ENCODE measurements at regions not wholly inside any gene's neighbourhood (a gene's known extent, or its start where the extent isn't known, plus 50 kb on each side); places are given as distances from the start of the nearest gene placed in this dataset.
"Not testable (repeated sequence)": the region's sequence is repeated elsewhere in the genome, so short reads cannot be mapped to it uniquely, and the experiment has no call there.

DNA sequence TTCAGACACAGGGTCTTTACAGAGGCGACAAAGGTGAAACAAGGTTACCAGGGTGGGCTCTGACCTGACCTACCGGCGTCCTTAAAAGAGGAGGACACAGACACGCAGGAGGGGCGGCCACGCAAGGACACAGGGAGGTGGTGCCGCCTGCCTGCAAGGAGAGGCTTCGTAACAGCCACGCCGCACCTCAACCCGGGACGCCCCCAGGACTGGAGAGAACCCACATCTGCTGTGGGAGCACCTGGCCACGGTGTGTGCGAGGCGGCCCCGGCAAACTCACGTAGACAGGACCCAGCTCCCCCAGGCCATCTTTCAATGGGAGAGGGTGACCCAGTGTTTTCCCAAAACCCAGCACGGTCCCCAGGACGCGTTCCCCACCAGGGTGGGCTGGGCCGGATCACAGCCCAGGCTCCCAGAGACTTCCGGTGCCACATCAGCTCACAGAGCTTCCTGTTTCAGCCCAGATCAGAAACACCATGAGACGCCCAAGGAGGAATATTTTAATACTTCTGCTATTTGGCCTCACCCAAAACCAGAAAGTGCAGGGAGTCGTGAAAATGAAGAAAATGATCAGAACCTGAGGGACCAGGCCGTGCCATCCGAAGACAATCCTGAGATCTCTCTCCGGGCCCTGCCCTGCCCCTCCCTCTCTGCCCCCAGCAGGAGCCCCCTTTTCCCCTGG lies 5417.4 kb upstream of the TPTE start:
- not testable (repeated sequence) for DNase-seq (ENCODE audit: low read depth in 3 of 3)

DNA sequence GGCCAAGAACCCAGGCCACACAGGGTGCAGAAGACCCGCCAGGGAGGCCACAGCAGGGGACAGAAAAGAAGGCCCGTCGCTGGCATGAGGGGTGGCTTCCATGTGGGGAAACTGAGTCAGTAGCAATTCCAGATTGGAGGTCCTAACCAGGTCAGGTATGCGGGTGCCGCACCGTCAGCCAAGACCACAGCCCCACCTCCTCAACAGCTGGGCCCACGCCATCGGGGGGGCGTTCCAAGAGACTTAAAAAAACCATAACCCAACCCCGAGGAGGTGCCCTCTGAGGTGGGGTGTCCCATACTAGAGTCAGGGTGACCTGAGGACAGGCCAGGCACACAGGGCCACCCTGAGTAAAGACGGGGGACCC lies 5416.8 kb upstream of the TPTE start:
- DNase-seq (ENCODE audit: low read depth in 3 of 3) = not testable (repeated sequence)

DNA sequence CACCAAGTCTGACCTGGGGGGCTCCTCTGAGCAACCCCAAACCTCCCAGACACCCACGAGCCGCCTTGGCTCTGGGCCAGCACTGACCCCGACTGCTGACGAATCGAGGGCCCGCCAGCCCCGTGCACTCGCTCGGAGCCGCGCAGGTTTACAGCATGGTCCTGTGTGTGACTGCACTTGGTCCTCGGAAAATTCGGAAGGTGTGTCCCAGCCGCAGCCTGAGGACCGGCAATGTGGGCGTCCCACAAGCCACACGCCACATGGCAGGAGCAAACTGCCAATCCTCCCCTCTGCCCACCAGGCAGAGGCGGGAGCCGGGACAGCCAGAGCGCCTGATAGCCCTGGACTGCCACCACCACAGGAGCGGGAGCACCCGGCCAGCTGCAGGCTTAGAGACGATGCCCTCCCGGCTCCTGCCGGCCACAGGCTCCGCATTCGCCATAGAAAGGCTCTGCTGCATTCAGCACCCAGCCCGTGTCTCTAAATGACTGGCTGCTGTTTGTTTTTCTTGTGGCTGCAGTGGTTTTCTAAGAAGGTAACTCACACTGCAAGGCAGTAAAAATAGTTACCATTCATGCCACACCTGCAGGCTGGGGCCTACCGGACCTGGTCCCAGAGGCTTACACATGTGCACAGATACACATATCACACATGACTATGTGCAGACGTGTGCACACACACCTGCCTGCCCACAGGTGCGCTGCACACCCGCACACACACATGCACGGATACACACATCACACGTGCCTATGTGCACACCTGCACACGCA lies 5415.3 kb upstream of the TPTE start:
- DNase-seq (ENCODE audit: low read depth in 3 of 3) = peak in 1 of 3 donors; percentile 51

DNA sequence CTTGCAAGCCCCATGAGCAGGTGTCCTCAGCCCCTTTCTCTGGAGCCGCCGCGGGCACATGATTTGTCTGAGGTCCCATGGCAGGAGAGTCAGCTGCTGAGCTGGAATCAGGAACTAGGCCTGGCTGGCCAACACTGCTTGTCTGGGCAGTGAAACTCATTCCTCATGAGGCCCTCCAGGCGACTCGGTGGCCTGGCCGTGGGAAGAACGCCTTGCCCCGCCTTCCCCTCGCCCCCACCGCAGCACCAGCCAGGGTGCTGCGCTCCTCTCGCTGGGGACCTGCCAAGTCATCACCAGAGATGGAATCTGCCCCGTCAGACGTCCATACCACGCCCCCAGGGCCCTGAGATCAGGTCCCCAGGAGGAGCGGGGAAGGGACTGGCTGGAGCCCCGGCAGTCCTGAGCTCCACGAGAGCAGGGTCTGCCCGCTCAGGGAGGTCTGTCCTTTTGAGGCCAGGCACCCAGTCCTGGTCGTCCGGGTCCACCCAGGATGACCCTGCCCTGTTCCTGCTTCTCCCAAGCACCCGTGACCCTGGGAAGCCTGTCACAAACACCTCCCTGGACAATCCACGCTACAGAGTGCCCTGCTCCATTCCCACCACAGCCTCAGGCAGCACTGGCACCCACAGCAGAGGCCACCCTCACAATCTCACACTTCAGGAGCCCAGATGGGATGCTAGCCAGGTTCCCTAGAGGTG lies 5414.5 kb upstream of the TPTE start:
- not testable (repeated sequence) for DNase-seq (ENCODE audit: low read depth in 3 of 3)

DNA sequence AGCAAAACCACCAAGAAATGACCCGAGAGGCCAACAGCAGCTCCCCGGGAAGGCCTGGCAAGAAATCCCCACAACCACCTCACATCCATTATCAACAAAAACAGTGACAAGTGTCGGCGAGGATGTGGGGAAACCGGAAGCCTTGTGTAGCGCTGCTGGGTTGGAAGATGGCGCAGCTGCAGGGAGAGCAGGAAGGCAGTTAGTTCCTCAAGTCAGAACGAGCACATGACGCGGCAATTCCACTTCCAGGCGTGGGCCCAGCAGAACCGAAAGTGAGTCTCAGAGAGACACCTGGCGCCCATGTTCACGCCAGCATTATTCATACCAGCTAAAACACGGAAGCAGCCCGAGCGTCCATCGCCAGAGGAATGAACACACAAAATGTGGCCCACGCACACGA lies 5413.7 kb upstream of the TPTE start:
- not testable (repeated sequence) for DNase-seq (ENCODE audit: low read depth in 3 of 3)

DNA sequence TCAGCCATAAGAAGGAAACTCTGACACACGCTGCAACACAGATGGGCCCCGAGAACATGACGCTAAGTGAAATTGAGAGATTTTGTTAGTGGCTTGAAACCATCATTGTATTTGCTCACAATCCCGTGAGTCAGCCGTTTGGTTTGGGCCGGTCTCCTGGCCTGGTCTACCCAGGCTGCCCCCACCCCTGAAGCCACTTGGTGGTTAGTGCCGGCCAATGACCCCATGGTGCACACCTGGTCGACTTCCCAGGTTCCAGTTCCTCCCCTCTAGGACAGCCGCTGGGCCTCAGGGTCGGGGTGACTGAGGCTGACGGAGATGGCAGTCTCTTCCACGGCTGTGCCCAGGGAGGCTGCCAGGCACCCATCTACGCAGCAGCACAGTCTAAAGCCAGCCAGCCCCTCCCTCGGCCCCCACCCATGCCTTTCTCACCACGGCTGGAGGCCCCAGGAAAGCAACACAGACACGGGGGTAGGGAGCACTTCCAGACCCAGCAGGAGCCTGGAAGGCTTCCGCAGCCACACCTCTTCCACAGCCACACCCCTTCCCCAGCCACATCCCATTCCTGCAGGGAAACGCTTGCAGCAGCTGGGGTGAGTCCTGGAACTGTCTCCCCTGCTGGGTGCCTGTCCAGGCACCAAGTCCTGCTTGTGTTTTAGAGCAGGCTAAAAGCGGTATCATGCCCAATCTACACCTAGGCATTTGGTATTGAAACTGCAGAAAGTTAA lies 5413.2 kb upstream of the TPTE start:
- DNase-seq (ENCODE audit: low read depth in 3 of 3) = not testable (repeated sequence)

DNA sequence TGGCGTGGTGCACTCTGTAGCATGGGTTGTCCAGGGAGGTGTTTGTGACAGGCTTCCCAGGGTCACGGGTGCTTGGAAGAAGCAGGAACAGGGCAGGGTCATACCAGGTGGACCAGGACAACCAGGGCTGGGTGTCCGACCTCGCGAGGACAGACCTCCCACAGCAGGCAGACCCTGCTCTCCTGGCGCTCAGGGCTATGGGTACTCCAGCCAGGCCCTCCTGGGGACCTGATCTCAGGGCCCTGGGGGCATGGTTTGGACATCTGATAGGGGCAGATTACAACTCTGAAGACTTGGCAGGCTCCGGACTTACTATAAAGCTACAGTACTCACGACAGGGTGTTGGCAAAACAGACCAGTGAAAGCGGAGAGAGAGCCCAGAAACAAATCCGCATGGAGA lies 5410.2 kb upstream of the TPTE start:
- DNase-seq (ENCODE audit: low read depth in 3 of 3) = not testable (repeated sequence)

DNA sequence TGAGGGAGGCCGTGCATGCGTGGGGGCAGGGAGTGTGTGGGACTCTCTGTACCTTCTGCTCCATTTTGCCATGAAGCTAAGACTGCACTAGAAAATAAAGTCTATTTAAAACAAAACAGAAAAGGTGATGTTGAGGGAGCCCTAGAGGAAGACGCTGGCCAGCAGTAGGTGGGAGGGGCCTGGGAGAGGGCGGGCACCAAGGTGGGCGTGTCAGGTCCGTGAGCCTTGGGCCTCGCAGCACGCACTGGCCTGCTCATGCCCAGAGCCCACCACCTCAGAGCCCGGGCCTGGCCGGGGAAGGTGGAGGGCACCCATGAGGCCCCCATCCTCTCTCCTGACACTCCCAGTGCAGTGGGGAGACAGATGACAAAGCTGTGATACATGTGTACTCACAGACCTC lies 5408.3 kb upstream of the TPTE start:
- DNase-seq (ENCODE audit: low read depth in 3 of 3) = not testable (repeated sequence)

DNA sequence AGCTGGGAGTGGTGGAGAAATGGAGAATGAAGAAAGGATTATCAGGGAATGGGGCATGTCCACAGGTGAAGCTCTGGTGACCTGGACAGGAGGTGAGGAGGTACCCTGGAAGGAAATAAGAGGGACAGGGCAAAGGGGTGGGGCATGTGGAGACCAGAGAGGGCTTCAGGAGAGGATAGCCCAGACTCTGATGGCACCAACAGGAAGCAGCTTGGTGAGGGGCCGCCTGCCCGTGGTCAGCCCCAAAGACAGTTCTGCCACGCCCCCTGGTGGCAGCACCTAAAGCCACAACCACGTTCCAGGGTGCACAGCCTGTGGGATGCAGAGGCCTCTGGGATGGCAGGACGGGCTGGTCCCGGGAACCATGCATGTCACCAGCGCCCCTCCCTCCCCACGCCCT lies 5406.9 kb upstream of the TPTE start:
- DNase-seq (ENCODE audit: low read depth in 3 of 3) = not testable (repeated sequence)

DNA sequence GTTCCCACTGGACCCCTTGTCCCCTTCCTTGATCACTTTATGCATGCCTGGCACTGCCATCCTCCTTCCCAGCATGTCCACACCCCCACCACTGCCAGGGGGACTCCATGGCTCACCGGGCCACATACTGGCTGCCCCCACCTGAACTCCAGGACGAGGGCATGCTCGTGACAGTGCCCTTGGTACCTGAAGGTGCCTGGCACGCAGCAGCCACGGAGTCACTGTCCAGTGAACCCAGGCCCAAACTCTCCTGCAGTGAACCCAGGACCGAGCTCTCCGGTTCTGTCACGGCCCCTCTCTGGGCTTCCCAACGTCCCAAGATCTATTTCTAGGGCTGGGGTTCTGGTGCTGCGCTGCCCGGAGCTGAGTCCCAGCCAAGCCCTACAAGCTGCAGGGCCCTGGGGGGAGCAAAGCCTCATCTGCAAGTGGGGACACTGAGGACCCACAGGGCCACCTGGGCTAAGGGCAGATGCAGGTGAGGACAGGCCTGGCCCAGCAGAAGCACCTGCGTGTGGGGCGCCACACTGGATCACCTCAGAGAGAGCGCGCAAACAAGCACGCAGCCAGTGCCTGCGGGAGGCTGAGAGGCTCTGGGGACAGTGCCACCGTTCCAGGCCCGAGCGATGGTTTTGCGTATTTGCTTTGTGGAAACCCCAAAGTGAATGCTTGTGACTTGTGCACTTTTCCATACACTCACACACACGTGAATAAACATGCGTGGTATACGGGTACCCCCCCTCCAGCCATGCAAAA lies 5406.3 kb upstream of the TPTE start:
- DNase-seq (ENCODE audit: low read depth in 3 of 3) = not testable (repeated sequence)

DNA sequence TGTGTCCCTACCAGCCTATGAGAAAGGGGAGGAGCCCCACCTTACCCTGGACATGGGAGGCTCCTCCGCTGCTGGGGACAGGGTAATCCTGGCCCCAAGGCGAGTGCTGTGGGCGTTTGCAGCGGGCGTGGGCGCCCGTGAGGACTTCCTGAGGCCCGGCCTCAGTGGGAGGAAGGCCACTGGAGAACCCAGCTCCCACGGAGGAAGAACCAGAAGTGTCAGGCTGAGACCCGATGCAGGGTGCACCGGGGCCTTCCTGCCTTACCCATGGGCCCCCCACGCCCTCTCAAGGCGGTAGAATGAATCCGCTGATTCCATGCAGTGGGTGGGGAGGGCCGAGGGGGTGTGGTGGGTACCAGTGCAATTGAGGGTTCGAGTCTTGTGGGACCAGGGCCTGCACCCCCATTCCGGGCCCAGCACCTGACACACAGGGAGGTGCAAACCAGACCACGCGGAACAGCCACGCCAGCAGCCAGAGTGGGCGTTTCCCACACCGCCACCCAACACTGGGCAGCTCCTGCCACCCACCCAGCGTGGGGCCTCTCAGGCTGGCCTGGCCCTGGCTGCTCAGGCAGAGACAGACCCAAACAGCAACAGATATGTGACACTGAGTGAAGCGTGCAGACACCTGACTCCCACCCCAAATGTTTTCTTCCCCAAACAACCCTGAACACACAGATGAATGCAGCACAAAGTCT lies 5405.6 kb upstream of the TPTE start:
- not testable (repeated sequence) for DNase-seq (ENCODE audit: low read depth in 3 of 3)

DNA sequence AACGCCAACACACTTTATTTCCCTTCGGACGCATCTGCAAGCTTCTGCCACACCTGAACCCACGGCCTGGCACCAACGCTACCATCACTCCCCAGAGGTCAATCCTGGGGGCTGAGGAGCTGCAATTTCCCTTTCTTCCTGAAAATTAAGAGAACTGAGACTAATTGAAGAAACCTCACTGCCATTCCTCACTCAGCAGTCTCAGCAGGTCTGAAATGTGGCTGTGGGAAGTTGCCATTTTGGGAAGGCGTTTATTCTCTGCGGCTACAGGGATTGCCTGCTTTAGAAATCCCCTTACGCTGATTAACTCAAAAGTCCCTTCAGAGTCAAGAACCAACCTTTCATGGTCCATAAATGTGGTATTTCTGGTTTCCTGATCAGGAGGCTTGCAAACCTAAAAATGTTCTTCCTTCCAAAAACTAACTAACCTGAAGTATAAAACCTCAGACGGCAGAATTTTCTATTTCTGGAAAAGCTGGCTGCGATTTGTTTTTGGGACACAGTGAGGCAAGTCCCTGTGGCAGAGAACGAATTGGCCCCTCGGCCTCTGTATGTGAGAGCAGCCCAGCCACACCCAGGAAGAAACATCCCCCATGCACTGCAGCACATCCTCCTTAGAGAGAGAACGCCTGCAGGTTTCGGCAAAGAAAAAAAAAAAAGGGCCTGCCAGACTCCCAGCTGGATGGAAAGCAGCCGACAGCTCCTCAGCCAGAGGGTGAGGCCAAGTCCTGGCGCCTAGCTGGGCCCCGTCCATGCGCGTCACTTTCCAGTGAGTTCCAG lies 5404.8 kb upstream of the TPTE start:
- not testable (repeated sequence) for DNase-seq (ENCODE audit: low read depth in 3 of 3)

DNA sequence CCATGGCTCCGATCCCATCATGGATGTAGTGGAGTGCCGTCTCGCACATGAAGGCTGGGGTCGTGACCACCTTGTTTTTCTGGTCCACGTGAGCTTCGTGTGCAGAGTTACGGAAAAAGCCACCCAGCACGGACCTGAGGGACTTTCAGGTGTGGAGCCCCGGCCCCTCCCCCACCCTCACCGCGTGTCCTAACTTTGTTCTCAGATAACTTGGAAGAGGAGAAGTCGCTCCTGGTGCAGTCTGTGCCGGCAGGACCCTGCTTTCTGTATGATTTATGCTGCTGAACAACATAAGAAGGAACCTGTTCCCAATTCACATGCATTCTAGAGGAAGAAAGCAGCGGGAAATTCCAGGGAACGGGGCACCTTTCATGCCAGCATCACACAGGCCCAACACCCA lies 5404.2 kb upstream of the TPTE start:
- not testable (repeated sequence) for DNase-seq (ENCODE audit: low read depth in 3 of 3)

DNA sequence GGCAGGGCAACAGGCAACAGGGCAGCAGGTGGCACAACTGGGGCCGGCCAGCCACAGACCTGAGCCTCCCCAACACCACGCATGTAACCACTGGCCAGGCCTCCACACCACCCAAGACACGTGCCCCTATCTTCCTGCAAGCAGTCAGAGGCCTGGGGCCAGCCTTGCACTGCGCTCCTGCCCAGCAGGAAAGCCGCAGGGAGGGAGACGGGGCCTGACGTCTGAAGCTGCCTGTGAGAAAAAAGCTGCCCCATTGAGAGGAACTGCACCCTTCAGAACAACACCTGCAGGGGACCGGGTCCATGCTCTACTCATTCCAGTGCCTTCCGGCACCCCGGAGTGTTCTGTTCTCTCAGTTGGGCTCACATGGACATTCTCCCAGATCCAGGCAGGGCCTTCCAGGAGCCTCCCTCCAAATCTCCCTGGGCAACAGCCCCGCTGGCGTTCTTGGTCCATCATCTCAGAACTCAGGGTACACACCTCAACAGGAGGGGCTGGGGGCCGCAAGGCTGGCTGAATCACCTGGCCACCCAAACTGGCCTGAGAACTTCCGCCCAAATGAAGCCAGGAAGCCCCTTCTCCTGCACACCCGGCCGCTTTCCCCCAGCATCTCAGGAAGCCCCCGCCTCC lies 5403.6 kb upstream of the TPTE start:
- DNase-seq (ENCODE audit: low read depth in 3 of 3) = not testable (repeated sequence)

DNA sequence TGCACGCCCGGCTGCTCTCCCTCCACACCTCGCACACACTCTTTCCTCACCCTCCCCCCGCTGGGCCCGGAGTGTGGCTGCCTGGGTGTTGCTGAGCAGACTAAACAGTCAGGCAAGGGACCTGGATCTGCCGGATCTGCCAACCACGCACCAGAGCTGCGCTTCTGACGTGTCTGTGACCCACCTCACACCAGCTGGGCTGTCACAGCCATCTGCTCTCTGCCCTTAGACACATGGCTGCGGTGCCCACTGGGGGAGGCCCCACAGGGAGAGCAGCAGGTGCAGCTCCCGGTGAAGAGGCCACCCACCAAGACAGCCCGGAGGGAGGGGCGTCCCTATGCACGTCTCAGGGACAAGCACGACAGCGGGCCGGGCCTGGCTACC lies 5403.1 kb upstream of the TPTE start:
- DNase-seq (ENCODE audit: low read depth in 3 of 3) = peak in 1 of 3 donors; percentile 33

DNA sequence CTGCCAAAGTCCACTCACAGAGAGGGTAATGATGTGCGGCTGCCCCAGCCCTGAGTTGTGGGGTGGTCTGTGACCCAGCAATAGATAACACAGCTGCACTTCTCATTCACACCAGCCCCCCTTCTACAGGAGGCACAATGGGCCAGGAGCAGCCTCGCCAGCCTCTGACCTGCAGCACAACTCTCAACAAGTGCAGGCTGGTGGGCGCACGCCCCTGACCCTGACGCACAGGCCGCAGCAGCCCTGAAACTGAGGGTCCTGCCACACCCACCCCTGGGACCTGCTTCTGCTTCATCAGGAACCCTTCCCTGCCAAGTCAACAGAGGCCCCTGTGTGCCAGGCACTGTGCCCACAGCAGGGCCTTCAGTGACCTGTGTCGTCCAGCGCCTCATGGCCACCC lies 5402.2 kb upstream of the TPTE start:
- not testable (repeated sequence) for DNase-seq (ENCODE audit: low read depth in 3 of 3)

DNA sequence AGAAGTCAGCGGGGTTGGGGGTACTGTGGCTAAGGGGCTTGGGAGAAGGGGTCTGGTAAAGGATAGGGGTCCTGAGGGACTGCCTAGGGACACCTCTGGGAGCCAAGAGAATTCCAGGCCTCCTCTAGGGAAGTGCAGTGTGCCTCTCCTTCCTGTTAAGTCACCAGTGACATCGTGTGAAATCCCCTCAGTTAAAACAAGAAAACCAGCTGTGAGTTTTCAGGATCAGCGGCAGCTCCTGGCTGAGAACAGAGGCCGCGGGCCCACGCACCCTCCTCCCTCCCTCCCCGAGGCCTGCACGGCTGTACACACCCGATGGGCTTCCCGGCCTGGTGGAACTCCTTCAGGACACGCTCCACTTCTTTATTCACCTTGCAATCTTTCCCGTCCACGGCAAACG lies 5400.0 kb upstream of the TPTE start:
- DNase-seq (ENCODE audit: low read depth in 3 of 3) = not testable (repeated sequence)

DNA sequence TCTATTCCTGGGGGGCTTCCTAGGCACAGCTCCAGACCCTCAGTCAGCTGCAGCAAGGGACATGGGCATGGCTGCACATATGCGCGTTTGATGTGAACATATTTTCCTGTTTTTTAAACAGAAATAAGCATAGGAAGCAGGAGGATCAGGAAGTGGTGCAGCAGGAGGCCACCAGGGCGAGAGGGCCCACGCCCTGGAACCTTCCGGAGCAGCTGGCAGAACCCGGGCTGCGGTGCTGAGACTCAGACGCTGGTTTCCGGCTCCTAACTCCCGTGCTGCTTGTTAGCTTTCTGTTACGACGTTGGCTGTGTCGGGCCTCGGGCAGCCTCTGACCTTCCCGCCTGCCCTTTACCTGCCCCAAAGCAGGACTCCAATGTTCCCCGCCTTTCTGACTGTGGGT lies 5399.5 kb upstream of the TPTE start:
- not testable (repeated sequence) for DNase-seq (ENCODE audit: low read depth in 3 of 3)

DNA sequence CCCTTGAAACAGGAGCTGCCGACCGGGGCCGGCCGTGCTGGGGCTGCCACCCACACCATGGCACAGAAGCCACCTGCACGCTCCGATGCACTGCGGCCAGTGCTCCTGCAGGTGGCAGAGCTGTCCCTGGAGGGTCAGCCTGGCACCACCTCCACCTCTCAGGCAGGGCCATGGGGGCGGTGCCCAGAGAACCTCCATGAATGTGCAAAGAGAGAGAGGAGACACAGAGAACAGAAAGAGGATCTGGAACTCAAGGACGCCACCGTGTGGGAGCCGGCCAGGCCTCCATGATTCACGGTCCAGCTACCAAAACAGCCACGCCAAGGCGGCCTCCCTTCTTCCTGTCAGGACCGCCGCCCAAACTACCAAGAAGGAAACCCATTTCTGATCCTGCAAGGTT lies 5397.7 kb upstream of the TPTE start:
- DNase-seq (ENCODE audit: low read depth in 3 of 3) = peak; percentile 43 to 61 (median 59)
